Prostate gland (tissue), 2 donors: ENCODE measurements at regions not wholly inside any gene's neighbourhood (a gene's known extent, or its start where the extent isn't known, plus 50 kb on each side); places are given as distances from the start of the nearest gene placed in this dataset.

Source experiments
- CTCF ChIP-seq, 4 experiments: fragments of 200-600 bp in 2 of 4; fragments of 450-650 bp in 2 of 4; sonication (generic) in 2 of 4; IDR thresholded peaks; 1 replicate in 3 of 4; 2 replicates in 1 of 4; pipeline ENCODE4 v1.5.1; 2016 to 2019; ENCODE audit warnings: antibody characterized with exemption in 4 of 4, mild to moderate bottlenecking in 2 of 4, moderate library complexity in 2 of 4
- POLR2A ChIP-seq: fragments of 450-650 bp; IDR thresholded peaks from one replicate; pipeline ENCODE4 v1.6.1; 2016; ENCODE audit warnings: antibody characterized with exemption, mild to moderate bottlenecking

GRCh38 chr7:17681965-17682364, 258.3 kb downstream of the SNX13 start:
- TF ChIP-seq CTCF (IDR thresholded peaks at IDR 0.05) = no peak
- TF ChIP-seq POLR2A = no peak
